Uterus (tissue), 3 donors: ENCODE measurements at regions not wholly inside any gene's neighbourhood (a gene's known extent, or its start where the extent isn't known, plus 50 kb on each side); places are given as distances from the start of the nearest gene placed in this dataset.

Source experiments
- DNase-seq, 2 donors: peaks; one replicate each; pipeline ENCODE4 v3.0.0-alpha.2; 2019 to 2020
- H3K27ac ChIP-seq, 2 donors: fragments of 200-600 bp; sonication (generic); 1 replicate in 1 of 2; 2 replicates in 1 of 2; pipeline ENCODE4 v1.5.1; 2016 to 2018
- H3K27me3 ChIP-seq, 2 donors: fragments of 200-600 bp; sonication (generic); one replicate each; pipeline ENCODE4 v1.5.1; 2018 to 2019; ENCODE audit warnings: control low read depth in 1 of 2
- H3K36me3 ChIP-seq, 2 donors: fragments of 200-600 bp; sonication (generic); one replicate each; pipeline ENCODE4 v1.5.1; 2019; ENCODE audit warnings: control low read depth in 1 of 2
- H3K4me1 ChIP-seq, 2 donors: fragments of 200-600 bp; sonication (generic); one replicate each; pipeline ENCODE4 v1.5.1; 2018 to 2019; ENCODE audit warnings: control low read depth in 1 of 2
- H3K4me3 ChIP-seq, 2 donors: fragments of 200-600 bp; sonication (generic); 1 replicate in 1 of 2; 2 replicates in 1 of 2; pipeline ENCODE4 v1.5.1; 2018 to 2019; ENCODE audit warnings: mild to moderate bottlenecking in 1 of 2
- H3K9me3 ChIP-seq, 2 donors: fragments of 200-600 bp; sonication (generic); one replicate each; pipeline ENCODE4 v1.5.1; 2019; ENCODE audit warnings: control low read depth in 1 of 2
- CTCF ChIP-seq, 4 experiments: fragments of 200-600 bp in 2 of 4; fragments of 450-650 bp in 2 of 4; sonication (generic) in 2 of 4; IDR thresholded peaks; one replicate each; pipeline ENCODE4 v1.5.1; 2016 to 2019; ENCODE audit warnings: antibody characterized with exemption in 4 of 4, mild to moderate bottlenecking in 2 of 4, moderate library complexity in 1 of 4
- POLR2A ChIP-seq, 2 donors: fragments of 450-650 bp; IDR thresholded peaks; one replicate each; pipeline ENCODE4 v1.6.1; 2016; ENCODE audit warnings: antibody characterized with exemption in 2 of 2, mild to moderate bottlenecking in 1 of 2, moderate library complexity in 1 of 2
- intact Hi-C: fragments of 100-400 bp; cut with DNase I; formaldehyde crosslinking; loops from one replicate; pipeline ENCODE4 v1.15.1; 2023; ENCODE audit warnings: low total_unique reads
- donor health status: DM: yes; HTN: yes; CAD: no.

- no peaks in the 10 kb centered on the region for H3K4me1 ChIP-seq
- no peak overlapping the region for H3K4me3 ChIP-seq
- no peaks in the 10 kb centered on the region for H3K9me3 ChIP-seq
- no peaks in the 10 kb centered on the region for H3K27me3 ChIP-seq
- TF ChIP-seq POLR2A (IDR thresholded peaks at IDR 0.05) (no peak), CTCF (IDR thresholded peaks at IDR 0.05) (no peak)
- no peak overlapping the region for H3K27ac ChIP-seq
- H3K36me3 ChIP-seq, result no peaks in the 10 kb centered on the region
- DNase-seq, result no peak
- intact Hi-C loops, result no loop called here
Measured at GRCh38 chr4:111454961-111455360, 690.3 kb upstream of the FAM241A start.

GRCh38 chr4:111464251-111465045 lies 680.8 kb upstream of the FAM241A start:
- TF ChIP-seq CTCF (IDR thresholded peaks at IDR 0.05) (no peak), POLR2A (IDR thresholded peaks at IDR 0.05) (no peak)
- no peaks in the 10 kb centered on the region for H3K36me3 ChIP-seq
- no peak overlapping the region for H3K4me3 ChIP-seq
- DNase-seq, result no peak
- H3K4me1 ChIP-seq, result no peaks in the 10 kb centered on the region
- intact Hi-C loops, result no loop called here
- H3K27me3 ChIP-seq, result no peaks in the 10 kb centered on the region
- H3K9me3 ChIP-seq, result no peaks in the 10 kb centered on the region
- no peak overlapping the region for H3K27ac ChIP-seq

- Histone ChIP-seq H3K27ac (no peak overlapping the region), H3K4me1 (no peaks in the 10 kb centered on the region), H3K36me3 (no peaks in the 10 kb centered on the region), H3K4me3 (no peak overlapping the region), H3K27me3 (no peaks in the 10 kb centered on the region), H3K9me3 (no peaks in the 10 kb centered on the region)
- TF ChIP-seq CTCF (IDR thresholded peaks at IDR 0.05), result no peak
- intact Hi-C loops, result no loop called here
- DNase-seq, result no peak
Measured at GRCh38 chr4:111466811-111467604, 678.2 kb upstream of the FAM241A start.

- Histone ChIP-seq H3K27ac (no peak overlapping the region), H3K9me3 (no peaks in the 10 kb centered on the region), H3K27me3 (no peaks in the 10 kb centered on the region), H3K36me3 (no peaks in the 10 kb centered on the region), H3K4me3 (no peak overlapping the region), H3K4me1 (no peaks in the 10 kb centered on the region)
- TF ChIP-seq POLR2A (IDR thresholded peaks at IDR 0.05), result no peak
- TF ChIP-seq CTCF (IDR thresholded peaks at IDR 0.05), result peak in 1 of 4 experiments; percentile 21
- intact Hi-C loops, result no loop called here
- DNase-seq, result no peak
Measured at GRCh38 chr4:111475001-111475400, 670.3 kb upstream of the FAM241A start.

- H3K36me3 ChIP-seq, result no peaks in the 10 kb centered on the region
- no peak overlapping the region for H3K27ac ChIP-seq
- intact Hi-C loops, result no loop called here
- TF ChIP-seq CTCF (IDR thresholded peaks at IDR 0.05), result no peak
- no peaks in the 10 kb centered on the region for H3K27me3 ChIP-seq
- no peaks in the 10 kb centered on the region for H3K9me3 ChIP-seq
- H3K4me1 ChIP-seq, result no peaks in the 10 kb centered on the region
- no peak overlapping the region for H3K4me3 ChIP-seq
- no peak for DNase-seq
Measured at GRCh38 chr4:111475666-111476065, 669.6 kb upstream of the FAM241A start.
